GM18520 (cell line): ENCODE measurements at regions not wholly inside any gene's neighbourhood (a gene's known extent, or its start where the extent isn't known, plus 50 kb on each side); places are given as distances from the start of the nearest gene placed in this dataset.

Source experiments
- ATAC-seq: cut with Tn5 transposase; IDR thresholded peaks from one replicate; pipeline ENCODE4 v1.9.1; 2021; ENCODE audit not compliant: unreplicated experiment

DNA sequence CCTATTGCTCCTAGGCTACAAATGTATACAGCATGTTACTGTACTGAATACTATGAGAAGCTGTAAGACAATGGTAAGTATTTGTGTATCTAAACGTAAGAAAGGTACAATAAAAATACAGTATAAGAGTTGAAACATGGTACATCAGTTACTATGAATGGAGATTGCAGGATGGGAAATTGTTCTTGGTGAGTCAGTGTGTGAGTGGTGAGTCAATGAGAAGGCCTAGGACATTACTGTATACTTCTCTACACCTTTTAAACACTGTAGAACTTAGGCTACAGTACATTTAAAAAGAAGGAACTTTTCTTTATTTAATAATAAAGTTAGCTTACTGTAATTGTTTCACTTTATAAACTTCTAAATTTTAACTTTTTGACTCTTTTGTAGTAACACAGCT, 2603.2 kb downstream of the PCDH7 start:
- no peak for ATAC-seq

DNA sequence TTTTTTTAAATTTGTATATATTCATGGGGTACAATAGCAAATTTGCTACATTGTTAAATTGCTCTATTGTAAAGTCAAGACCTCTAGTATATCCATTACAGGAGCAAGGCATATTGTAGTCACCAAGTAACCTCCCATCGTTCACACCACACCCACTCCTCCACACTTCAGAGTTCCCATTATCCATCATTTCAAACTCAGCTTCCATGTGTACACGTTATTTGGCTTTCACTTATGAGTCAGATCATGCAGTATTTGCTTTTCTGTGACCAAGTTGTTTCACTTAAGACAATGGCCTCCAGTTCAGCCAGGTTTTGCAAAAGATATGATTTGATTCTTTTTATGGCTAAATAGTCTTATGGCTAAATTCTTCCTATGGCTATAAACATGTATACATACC, 2614.2 kb downstream of the PCDH7 start:
- no peak for ATAC-seq

DNA sequence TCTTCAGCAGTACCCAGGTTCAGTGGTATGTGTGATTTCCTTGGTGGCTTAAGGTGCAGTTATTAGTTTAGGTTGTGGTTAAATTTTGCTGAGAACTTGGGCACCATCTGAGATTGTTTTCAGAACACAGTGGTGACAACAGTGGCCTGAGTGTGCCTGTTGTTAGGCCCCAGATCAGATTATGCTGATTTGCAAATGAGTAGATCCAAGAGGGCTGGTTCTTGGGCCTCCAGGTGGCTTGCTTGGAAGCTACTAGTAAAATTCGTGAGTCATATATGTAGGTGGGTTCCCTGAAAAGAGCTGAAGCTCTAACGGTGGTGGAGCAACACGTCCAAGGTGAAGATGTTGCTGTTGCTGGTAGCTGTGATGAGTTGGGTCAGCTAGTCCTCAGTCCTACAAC, 2619.6 kb downstream of the PCDH7 start:
- ATAC-seq = no peak

GRCh38 chr4:33340168-33340567, 2620.0 kb downstream of the PCDH7 start:
- no peak for ATAC-seq

GRCh38 chr4:33349376-33349775, 2629.2 kb downstream of the PCDH7 start:
- ATAC-seq = no peak

GRCh38 chr4:33357121-33357520, 2637.0 kb downstream of the PCDH7 start:
- ATAC-seq = no peak

- no peak for ATAC-seq
These were observed 2649.3 kb downstream of the PCDH7 start for GRCh38 chr4:33369446-33369845.

DNA sequence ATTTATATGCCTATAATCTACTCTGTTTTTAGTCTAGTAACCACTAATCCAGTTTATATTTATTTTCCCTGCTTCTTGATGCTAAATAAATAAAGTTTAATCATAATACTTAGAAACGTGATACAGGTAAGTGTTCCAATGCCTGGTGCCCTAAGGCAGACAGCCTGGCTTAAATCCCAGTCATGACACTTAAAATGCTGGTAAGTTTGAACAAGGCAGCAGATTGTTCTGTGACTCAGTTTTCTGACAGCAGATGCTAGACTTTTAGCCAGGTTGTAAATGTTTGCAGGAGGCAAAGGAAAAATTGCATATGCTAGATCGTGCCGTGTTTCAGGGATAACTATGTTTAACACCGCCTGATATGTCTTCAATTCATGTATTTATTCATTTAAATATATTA, 2661.6 kb downstream of the PCDH7 start:
- ATAC-seq = no peak

- no peak for ATAC-seq
These were observed 2666.6 kb downstream of the PCDH7 start for GRCh38 chr4:33386764-33387163.

- no peak for ATAC-seq
These were observed 2670.8 kb downstream of the PCDH7 start for GRCh38 chr4:33390976-33391375.

GRCh38 chr4:33395731-33396485, 2675.7 kb downstream of the PCDH7 start:
- ATAC-seq = no peak

- ATAC-seq = no peak
These were observed 2680.3 kb downstream of the PCDH7 start for GRCh38 chr4:33400504-33400903.

- no peak for ATAC-seq
These were observed 2687.3 kb downstream of the PCDH7 start for GRCh38 chr4:33407496-33407895.

GRCh38 chr4:33411182-33411581, 2691.0 kb downstream of the PCDH7 start:
- no peak for ATAC-seq

- ATAC-seq = no peak
These were observed 2701.7 kb downstream of the PCDH7 start for GRCh38 chr4:33421887-33422286.

DNA sequence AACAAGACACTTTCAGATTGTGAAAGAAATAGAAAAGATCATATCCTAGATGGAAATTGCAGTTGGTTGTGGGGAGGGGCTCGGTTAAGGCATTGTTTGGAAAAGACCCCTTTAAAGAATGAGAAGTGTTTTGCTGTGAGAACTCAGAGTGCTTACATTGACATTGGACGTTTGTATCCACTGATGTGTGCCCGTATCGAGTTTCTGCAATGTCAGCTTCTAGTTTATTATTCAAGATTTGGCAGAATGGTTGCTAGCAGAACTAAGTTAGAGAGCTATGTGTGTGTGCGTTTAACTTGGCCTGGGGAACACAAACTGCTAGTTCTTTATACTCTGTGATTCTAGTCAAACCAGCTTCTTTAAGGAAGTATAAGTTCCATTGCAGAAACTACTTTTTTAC, 2702.5 kb downstream of the PCDH7 start:
- ATAC-seq = no peak

- no peak for ATAC-seq
These were observed 2705.8 kb downstream of the PCDH7 start for GRCh38 chr4:33425936-33426335.

GRCh38 chr4:33427676-33428075, 2707.5 kb downstream of the PCDH7 start:
- no peak for ATAC-seq

DNA sequence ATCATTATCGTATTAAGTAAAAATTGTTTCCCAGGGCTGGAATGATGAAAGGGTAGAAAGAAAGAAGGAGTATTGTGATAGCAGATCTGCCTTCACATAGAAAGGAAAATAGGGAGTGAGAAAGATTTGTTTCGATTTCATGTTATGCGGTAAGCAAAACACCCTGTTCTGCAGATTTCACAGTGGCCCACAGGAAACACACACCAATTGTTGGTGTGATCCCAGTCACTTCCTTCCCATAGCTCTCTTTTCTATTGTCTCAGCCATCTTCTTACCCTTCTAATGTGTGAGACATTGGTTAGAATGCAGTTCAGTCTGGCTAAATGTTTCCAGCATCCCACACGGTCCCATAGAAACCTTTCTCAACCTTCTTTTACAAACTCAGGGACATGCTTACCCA, 2709.8 kb downstream of the PCDH7 start:
- no peak for ATAC-seq

- ATAC-seq = no peak
These were observed 2717.2 kb downstream of the PCDH7 start for GRCh38 chr4:33437406-33437805.

- ATAC-seq = no peak
These were observed 2726.8 kb downstream of the PCDH7 start for GRCh38 chr4:33446953-33447352.

- no peak for ATAC-seq
These were observed 2728.8 kb downstream of the PCDH7 start for GRCh38 chr4:33448948-33449347.

GRCh38 chr4:33453436-33453835, 2733.3 kb downstream of the PCDH7 start:
- no peak for ATAC-seq
